ENCODE measurements at regions not wholly inside any gene's neighbourhood (a gene's known extent, or its start where the extent isn't known, plus 50 kb on each side); places are given as distances from the start of the nearest gene placed in this dataset.

DNA sequence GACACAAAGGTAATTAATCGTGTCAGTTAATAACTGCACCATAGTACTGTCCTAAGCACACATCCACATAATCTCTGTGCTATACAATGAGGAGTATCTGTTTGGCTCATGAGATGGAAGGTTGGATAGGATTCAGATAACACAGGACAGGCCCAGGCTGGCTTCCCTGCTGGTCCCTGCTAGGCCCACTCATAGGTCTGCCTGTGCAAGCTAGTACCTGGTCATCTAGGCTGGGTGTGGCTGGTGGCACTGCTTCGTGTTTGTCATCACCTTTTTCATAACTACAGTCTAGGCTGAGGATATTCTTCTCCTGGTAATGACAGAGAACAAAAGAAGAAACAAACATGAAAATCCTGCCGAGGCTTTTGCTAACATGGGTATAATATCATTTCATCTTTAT, 392.8 kb downstream of the TRIB2 start:
- no peak for DNase-seq

DNA sequence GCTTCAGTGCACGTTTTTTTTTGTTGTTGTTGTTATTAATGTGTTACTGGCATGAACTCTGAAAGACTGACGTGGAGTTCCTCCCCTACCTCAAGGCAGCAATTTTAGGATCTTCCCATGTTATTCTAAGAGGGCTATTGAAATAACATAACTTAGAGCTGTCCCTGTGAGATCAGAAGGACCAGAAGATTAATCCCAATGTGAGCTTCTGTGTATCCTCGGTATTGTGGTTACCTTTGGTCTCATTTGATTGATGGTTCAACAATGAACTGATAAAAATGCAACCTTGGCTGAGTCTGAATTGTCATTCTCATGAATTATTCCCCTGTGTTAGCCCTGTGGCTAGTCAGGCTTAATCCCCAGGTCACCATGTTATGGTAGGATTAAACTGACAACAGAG, 394.1 kb downstream of the TRIB2 start:
- DNase-seq = no peak

DNA sequence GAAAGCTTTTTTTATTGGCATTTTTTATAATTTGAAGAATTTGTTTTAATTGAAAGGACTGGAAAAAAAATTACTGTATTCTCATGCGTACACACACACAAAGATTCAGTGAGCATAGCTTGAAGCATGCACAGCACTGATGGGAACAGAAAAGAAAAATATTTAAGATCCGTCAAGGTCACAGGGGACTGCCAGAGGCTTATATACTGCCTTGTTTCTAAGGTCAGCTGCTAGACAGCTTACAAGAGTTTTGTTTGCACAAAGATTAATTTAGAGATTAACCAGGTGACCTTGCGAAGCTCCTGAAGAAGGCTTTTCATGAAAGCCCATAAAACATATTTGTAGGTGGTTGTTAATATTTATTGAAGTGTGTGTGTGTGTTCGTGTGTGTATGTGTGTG, 396.3 kb downstream of the TRIB2 start:
- DNase-seq = no peak

DNA sequence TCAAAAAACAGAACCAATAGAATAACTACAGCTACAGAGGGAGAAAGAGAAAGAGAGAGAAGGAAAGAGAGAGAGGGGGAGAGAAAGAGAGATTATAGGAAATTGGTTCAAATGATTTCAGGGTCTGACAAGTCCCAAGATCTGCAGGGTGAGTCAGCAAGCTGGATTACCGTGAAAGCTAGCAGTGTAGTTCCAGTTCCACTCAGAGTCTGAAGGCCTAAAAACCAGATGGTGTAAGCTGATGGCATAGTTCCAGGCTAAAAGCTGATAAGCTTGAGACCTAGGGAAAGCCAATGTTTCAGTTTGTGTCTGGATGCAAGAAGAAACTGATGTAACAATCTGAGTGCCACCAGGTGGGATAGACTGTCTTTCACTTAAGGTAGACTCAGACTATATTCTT, 397.7 kb downstream of the TRIB2 start:
- no peak for DNase-seq

- DNase-seq = no peak
These were observed 398.9 kb downstream of the TRIB2 start for GRCh38 chr2:13115643-13116042.

DNA sequence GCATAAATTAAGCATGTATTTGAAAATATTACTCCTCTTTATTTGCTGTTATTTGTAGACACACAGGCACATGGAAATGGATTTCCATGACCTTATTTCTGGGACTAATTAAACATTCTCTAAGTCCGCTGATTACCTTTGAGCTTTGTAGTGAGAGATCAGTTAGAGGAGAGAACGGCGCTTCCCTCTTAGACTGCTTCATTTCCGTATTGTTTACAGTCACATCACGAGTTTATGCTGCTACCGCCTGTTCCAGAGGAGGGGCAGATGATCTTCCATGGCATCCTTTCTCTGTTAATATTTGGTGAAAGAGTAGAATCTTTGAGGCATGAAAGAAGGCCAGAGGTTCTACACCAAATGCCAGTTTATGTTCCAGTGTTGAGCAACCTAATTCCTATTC, 404.4 kb downstream of the TRIB2 start:
- DNase-seq = no peak

GRCh38 chr2:13128139-13128538, 411.4 kb downstream of the TRIB2 start:
- no peak for DNase-seq

GRCh38 chr2:13135369-13135768, 418.6 kb downstream of the TRIB2 start:
- no peak for DNase-seq

GRCh38 chr2:13135856-13136255, 419.1 kb downstream of the TRIB2 start:
- no peak for DNase-seq

DNA sequence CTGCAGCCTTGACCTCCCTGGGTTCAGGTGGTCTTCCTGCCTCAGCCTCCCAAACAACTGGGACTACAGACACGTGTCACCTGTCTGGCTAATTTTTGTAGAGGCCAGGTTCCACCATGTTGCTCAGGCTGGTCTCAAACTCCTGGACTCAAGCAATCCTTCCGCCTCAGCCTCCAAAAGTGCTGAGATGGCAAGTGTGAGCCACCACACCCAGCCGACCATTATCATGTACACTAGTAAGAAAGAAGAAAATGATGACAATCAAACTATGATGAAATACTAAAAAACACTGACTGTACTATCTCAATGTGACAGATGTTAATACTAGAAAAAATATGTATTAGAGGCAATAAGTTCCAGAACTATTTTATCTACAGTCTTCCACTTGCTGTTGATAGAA, 420.9 kb downstream of the TRIB2 start:
- no peak for DNase-seq

GRCh38 chr2:13141315-13141714, 424.6 kb downstream of the TRIB2 start:
- DNase-seq = no peak

GRCh38 chr2:13143451-13143850, 426.7 kb downstream of the TRIB2 start:
- DNase-seq = no peak

- no peak for DNase-seq
These were observed 440.2 kb downstream of the TRIB2 start for GRCh38 chr2:13156916-13157315.

DNA sequence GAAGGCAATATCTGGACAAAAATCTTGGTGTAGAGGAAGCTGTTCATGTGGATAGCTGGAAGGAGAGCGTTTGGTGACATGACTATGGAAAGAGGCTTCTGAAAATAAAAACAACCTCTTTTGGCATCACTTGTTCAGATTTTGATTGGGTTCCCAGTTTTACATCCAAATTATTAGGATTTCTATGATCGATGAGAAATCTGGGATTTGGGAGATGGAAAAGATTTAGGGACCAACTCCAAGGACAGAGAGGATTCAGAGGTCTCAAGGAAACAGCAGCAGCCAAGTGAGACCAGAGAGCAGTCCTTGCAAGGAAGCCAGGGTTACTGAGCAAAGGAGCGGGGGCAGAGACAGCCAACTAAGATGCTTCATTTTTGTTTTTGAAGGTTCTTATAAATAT, 441.7 kb downstream of the TRIB2 start:
- DNase-seq = no peak

GRCh38 chr2:13180729-13181128, 464.0 kb downstream of the TRIB2 start:
- DNase-seq = no peak

- DNase-seq = no peak
These were observed 476.3 kb downstream of the TRIB2 start for GRCh38 chr2:13193075-13193474.

DNA sequence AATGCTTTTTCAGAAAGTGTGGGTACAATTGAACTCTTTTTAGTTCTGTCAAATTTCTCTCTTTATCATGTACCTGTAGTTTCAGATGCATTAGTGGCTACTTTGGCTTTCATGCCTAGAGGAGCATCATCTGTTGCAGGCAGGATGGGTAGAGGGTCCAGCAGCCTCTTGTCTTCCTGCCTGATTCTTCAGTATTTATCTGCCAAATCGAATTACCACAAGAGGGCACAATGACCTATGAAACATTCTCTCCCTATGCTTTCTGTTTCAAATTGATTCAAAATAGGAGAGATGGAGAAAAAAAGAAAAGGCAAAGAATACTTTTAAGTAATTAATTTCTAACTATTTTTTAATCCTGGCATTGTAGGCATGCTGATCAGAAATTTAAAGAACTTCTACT, 477.2 kb downstream of the TRIB2 start:
- peak; percentile 9 for DNase-seq

- no peak for DNase-seq
These were observed 478.5 kb downstream of the TRIB2 start for GRCh38 chr2:13195270-13195669.

DNA sequence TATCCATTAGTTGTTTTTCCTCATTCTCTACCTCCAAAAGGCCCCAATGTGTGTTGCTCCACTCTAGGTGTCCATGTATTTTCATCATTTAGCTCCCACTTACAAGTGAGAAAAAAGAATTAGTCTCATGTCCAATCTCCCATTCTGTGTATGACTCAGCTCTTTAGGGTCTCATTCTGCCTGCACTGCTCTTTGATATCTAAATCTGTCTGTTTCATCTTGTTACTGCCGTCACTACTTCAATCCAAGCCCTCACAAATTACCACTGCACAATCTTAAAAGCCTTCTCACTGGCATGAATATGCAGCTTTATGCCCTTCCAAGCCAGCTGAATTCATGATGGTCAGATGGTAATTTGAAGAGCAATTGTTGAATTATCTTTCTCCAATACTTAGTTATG, 480.5 kb downstream of the TRIB2 start:
- DNase-seq = no peak

DNA sequence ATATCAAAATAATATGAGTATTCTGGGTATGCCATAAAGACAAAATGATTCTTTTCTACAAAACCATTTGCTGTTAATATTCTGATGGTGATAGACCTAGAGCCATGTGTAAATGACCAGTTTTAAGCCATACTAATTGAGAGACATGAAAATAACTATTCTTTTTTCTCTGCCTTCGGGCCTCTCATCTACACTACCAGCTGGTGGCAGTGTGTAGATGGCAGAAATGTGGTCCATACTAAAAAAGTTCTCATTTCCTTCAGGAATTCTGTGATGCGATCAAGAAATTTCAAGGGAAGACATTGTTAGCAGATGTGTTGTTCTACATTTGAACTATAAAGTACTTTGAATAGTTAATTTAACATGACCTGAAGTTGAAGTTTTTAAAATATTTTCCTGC, 485.2 kb downstream of the TRIB2 start:
- DNase-seq = no peak

GRCh38 chr2:13212115-13212514, 495.4 kb downstream of the TRIB2 start:
- no peak for DNase-seq

DNA sequence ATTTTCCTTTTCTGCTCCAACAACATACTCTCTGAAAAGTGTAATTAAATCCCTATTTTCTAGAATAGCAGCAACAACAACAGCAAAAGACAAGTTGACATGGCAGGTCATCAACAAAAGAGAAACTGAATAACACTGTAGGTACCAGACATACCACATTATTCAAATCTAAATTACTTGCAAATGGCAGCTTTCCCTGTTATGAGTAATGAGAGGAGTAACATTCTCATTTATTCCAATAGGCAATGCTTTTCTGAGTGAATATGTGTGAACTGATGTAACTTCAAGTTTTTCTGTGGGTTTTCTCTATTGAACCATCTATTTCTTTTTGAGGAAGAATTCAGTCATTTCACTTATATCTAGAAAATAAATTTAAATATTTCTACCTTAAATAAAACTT, 501.5 kb downstream of the TRIB2 start:
- DNase-seq = no peak

DNA sequence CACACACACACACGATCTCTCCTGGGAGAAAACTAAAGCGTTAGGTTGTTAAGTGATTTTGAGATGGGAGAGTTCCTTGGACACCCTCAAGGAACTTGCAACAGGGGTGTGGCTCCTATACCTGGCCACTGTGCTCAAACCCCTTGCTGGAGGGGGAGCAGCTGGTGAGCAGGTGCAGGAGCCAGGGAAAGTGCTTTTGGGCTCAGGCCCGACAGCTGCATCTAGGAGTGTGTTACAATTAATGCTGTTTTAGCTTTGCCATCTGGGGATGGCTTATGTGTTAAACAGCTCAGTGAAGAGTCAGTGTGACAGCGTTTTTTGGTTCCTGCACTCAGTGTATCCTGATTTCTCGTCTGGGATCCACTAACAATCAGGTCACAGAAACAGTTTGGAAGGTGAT, 510.8 kb downstream of the TRIB2 start:
- peak; percentile 58 for DNase-seq

DNA sequence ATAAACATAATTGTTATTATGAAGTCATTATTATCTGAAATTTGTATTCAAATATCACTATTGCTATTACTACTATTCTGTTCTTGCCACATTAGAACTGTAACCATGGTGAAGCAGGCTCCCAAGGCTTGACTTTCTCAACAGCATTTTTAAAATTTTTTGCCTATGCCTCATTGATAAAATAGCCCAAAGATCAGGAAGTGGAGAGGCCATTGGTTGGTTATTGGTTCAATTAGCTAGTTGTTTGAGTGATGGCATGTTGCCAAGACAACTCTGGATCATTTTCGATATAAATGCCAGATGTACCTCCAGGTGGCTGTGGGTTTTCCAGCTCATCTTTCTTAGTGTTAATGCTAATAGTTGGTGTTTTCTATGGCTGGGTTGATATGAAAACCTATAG, 513.5 kb downstream of the TRIB2 start:
- DNase-seq = no peak

DNA sequence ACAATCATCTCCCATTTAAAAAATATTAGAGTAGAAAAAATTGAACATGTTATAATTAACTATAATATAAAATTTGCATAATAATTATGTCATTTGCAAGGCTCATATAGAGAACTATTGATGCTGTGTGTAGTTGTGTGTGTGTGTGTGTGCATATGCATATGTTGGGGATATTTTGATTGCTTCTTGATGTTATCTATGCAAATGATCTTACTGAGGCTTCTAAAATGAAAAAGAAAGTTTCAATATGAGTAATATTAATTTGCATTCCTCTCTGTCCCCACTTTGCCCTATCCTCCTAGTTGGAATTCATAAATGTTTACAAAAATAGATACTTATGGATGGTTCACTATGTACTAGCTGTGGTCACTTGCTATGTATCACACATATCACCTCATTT, 523.3 kb downstream of the TRIB2 start:
- DNase-seq = no peak

DNA sequence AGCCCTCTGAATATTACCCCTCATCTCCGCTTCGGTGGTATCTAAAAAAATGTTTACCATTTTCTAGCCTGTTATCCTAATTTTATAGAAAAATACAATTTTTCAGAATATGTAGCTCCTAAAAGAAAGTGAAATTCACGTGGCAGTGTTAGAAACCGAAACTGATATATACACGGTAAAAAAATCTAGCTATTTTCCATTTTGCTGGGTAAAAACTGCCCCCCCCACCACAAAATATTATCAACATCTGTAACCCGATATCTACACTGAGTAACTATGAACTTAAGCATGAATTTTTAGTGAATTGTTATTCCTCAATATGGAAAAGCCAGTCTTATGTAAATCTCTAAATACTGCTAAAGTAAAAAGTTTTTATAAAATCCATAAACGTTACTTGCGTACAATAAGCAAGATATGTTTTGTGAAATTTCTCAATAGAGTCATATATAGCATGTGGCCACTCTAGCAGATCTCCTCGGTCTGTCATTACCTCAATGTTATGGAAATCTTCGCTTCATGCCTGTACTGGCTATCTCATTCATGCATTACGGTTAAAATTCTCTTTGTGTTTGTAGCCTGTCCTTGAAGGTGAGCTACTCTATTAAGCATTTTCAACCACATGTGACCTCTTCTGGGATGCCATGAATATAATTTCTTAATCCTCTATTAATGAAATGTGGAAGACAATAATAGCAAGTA, 524.2 kb downstream of the TRIB2 start:
- DNase-seq = no peak

Measured in NCI-H2081 treated with DMSO at 0.1 percent for 48 hours (cell line).